Dedifferentiated amniotic fluid mesenchymal stem cell (primary cell): ENCODE measurements at regions not wholly inside any gene's neighbourhood (a gene's known extent, or its start where the extent isn't known, plus 50 kb on each side); places are given as distances from the start of the nearest gene placed in this dataset.

ENCODE experiments used
- DNase-seq: peaks from one replicate; pipeline ENCODE4 v3.0.0-alpha.2; 2016; ENCODE audit errors: extremely low spot score

DNA sequence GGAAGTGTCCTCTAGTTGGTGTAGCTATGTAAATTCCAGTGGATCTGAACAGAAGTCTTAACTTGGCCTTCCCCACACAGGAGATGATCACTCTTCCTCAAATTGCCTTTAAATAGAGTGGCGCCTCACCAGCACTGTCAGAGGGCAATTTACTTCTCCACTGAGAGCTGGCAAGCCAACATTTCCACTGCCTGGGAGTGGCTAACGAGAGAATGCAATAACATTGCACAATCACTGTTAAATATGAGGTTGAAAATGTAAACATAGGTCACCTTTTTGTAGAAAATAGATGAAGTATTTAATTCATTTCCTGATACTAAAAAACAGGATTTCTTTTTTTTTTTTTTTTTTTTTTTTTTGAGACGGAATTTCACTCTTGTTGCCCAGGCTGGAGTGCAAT lies 55.4 kb upstream of the UBL3 start:
- no peak for DNase-seq

DNA sequence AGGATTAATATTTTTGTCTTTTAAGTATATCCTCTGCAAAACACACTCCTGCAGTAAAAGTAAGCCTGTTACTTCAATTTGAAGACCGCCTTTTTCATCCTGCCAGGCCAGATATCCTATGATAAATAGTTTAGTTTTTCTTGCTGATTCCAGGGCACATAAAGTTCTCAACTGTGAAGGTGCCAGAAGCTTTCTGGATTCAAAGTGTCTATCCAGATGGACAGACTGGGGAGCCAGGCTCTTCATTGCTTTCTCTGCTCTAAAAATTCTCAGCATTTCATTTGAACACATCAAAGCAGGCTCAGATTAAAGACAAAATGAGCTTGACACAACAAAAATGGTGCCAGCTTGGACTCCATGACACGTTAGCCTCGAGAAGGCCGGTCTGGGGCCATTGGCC lies 53.6 kb upstream of the UBL3 start:
- no peak for DNase-seq

DNA sequence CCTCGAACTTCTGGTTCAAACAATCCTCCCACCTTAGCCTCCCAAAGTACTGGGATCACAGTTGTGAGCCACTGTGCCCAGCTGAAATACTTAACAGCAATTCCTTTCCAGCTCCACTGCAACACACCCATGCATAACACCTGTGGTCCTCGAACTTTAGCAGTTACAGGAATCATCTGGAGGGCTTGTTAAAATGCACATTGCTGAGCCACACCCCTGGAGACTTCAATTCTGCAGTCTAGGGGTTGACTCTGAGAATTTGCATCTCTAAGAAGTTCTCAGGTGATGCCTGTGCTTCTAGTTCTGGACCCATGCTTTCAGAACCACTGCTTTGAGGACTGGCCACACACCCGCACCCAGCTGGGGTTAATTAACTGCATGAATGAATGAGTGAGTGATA lies 53.1 kb upstream of the UBL3 start:
- no peak for DNase-seq

DNA sequence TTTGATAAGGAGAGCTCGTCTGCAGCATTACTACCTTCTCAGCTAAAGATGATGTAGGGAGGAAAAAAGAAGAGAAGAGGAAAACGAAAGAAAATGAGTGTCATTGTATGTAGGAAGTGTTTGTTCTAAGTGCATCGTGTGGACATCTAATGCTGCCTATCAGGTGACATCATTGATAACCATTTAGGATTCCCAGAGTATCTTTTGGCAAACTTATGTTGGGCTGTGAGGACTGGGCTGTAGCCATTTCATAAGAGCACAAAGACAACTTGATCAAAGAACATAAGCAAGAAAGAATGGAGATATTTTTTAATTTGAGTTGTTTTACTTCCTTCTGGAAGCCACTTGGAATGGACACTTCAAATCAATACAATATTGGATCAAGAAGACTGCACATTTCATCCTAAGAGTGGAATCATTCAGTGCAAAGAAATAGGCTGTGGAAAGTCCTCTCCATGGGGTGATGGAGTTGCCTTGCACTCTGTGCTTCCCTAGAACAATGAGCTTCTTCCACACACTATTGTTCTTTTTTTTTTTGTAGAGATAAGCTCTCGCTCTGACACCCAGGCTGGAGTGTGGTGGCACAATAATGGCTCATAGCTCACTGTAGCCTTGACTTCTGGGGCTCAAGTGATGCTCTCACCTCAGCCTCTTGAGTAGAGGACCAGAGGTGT lies 52.4 kb upstream of the UBL3 start:
- no peak for DNase-seq

DNA sequence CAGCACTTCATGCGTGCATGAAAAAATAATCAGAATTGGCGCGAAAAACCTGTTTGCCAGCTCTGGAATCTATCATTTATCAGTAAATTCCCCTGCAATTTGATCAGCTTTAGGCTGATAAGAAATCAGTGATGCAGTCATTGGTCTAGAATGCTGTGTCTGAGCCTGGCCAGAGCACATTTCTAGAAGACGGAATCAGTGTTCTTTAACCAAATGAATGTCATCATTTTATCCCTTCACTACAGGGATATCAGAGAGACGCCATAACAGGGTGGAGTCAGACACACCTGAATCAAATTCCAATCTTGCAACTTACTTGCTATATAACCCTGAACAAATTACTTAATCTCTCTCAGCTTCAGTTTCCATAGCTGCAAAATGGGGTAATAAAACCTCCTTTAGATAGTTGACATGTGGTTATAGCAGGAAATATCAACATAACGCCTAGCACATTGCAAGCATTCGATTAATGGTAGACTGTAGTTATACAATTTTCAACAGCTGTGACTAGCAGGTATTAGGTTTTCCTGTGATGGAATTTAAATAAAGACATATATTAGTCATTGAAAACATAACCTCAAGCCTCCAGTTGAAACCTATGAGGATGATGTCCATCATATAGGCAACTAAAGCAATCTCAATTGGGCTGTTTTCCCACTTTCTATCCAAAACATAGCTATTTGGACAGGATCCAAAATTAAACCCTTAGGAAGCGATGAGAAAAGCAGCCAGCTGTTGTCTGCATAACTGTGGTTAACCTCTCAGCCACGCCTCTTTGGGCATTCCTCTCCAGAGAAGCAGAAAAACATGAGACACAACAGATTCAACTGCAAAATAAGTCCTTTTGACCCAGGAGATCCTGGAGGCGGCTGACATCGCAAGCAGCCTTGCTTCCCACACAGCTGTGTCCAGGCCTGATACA lies 51.6 kb upstream of the UBL3 start:
- DNase-seq = peak; percentile 95
